ENCODE measurements at regions not wholly inside any gene's neighbourhood (a gene's known extent, or its start where the extent isn't known, plus 50 kb on each side); places are given as distances from the start of the nearest gene placed in this dataset.

DNA sequence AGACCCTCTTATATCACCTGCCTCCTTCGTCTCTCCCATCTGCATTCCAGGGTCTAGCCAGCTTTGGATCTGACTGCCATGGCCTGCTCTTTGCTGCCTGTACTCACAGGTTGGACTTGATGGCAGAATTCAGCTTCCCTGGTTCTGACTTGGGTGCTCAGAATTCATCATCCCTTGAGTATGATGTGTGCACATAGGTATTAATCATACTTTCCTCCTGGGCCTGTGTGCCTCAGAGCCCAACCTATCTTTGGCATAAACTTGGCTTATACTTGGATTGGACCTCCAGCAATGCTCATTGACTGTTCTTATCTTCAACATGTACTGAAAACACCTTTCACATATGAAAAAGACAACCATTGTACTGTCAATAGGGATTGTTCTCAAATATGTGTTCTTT, 70.7 kb upstream of the LMNTD1 start:
- TF ChIP-seq, protein P1, sequence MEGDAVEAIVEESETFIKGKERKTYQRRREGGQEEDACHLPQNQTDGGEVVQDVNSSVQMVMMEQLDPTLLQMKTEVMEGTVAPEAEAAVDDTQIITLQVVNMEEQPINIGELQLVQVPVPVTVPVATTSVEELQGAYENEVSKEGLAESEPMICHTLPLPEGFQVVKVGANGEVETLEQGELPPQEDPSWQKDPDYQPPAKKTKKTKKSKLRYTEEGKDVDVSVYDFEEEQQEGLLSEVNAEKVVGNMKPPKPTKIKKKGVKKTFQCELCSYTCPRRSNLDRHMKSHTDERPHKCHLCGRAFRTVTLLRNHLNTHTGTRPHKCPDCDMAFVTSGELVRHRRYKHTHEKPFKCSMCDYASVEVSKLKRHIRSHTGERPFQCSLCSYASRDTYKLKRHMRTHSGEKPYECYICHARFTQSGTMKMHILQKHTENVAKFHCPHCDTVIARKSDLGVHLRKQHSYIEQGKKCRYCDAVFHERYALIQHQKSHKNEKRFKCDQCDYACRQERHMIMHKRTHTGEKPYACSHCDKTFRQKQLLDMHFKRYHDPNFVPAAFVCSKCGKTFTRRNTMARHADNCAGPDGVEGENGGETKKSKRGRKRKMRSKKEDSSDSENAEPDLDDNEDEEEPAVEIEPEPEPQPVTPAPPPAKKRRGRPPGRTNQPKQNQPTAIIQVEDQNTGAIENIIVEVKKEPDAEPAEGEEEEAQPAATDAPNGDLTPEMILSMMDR (IDR thresholded peaks at IDR 0.05): no peak
- no peak for TF ChIP-seq POLR2A (IDR thresholded peaks at IDR 0.05)
